IMR-90 (cell line): ENCODE measurements at regions not wholly inside any gene's neighbourhood (a gene's known extent, or its start where the extent isn't known, plus 50 kb on each side); places are given as distances from the start of the nearest gene placed in this dataset.

ENCODE experiments used
- ATAC-seq: fragments of 200-7000 bp; cut with Tn5 transposase; 2 replicates; pipeline ENCODE4 v1.9.1; 2020; ENCODE audit warnings: low read depth, mild to moderate bottlenecking, moderate library complexity
- BruUV-seq: library from RNA; stranded (reverse); fragments of 400-500 nt; replicated peaks from 2 replicates; lab custom pipeline; 2021; lab: Mats Ljungman, UMichigan
- CTCF ChIA-PET: fragments of 300-600 bp; formaldehyde crosslinking; extraction: SDS; loops from one replicate; lab custom pipeline; 2021; ENCODE audit warnings: antibody characterized with exemption; lab: Yijun Ruan, JAX
- POLR2A ChIA-PET: fragments of 300-600 bp; sonication (Branson Sonifier 250); formaldehyde crosslinking; loops from one replicate; lab custom pipeline; 2022; ENCODE audit warnings: antibody characterized with exemption; ENCODE audit not compliant: unreplicated experiment; lab: Charles Lee
- DNase-seq: peaks from one replicate; pipeline ENCODE4 v3.0.0; 2013
- H2AFZ ChIP-seq: replicated peaks from 2 replicates; pipeline ENCODE3; 2013; ENCODE audit warnings: low read length, mild to moderate bottlenecking; ENCODE audit not compliant: poor library complexity
- H2AK5ac ChIP-seq: 2 replicates; pipeline ENCODE4 v1.6.1; 2013; ENCODE audit warnings: low read depth, low read length, inconsistent platforms
- H2AK9ac ChIP-seq: replicated peaks from 2 replicates; pipeline ENCODE3; 2013; ENCODE audit warnings: mild to moderate bottlenecking, low read depth, low read length, moderate library complexity; ENCODE audit not compliant: poor library complexity
- H2BK120ac ChIP-seq: 2 replicates; pipeline ENCODE4 v1.6.1; 2013; ENCODE audit warnings: low read depth, low read length, inconsistent platforms
- H2BK15ac ChIP-seq: 3 replicates; pipeline ENCODE4 v1.6.1; 2013; ENCODE audit warnings: low read depth, low read length, inconsistent platforms
- H2BK20ac ChIP-seq: 2 replicates; pipeline ENCODE4 v1.6.1; 2013; ENCODE audit warnings: low read depth, mild to moderate bottlenecking, inconsistent platforms, low read length, moderate library complexity
- H2BK5ac ChIP-seq: 2 replicates; pipeline ENCODE4 v1.6.1; 2013; ENCODE audit warnings: mild to moderate bottlenecking, low read depth, low read length, inconsistent platforms; ENCODE audit not compliant: poor library complexity, severe bottlenecking
- H3K14ac ChIP-seq: replicated peaks from 2 replicates; pipeline ENCODE4 v1.6.1; 2013; ENCODE audit warnings: low read depth, low read length, inconsistent platforms
- H3K18ac ChIP-seq: 2 replicates; pipeline ENCODE4 v1.6.1; 2013; ENCODE audit warnings: low read depth, low read length, control low read depth
- H3K23ac ChIP-seq: 2 replicates; pipeline ENCODE4 v1.6.1; 2013; ENCODE audit warnings: low read depth, low read length, inconsistent platforms
- H3K27ac ChIP-seq: 2 replicates; pipeline ENCODE4 v1.5.1; 2013; ENCODE audit warnings: mild to moderate bottlenecking, control low read depth, low read length; ENCODE audit not compliant: insufficient read depth
- H3K27me3 ChIP-seq: 2 replicates; pipeline ENCODE4 v1.6.1; 2013; ENCODE audit warnings: low read length; ENCODE audit not compliant: control insufficient read depth, insufficient read depth
- H3K36me3 ChIP-seq: 2 replicates; pipeline ENCODE4 v1.6.1; 2013; ENCODE audit warnings: low read length, mixed read lengths; ENCODE audit not compliant: control insufficient read depth, insufficient read depth
- H3K4ac ChIP-seq: 2 replicates; pipeline ENCODE4 v1.6.1; 2013; ENCODE audit warnings: low read depth, low read length, inconsistent platforms
- H3K4me1 ChIP-seq: 2 replicates; pipeline ENCODE4 v1.6.1; 2013; ENCODE audit warnings: low read length, mixed read lengths; ENCODE audit not compliant: control insufficient read depth, insufficient read depth
- H3K4me2 ChIP-seq: 2 replicates; pipeline ENCODE4 v1.6.1; 2013; ENCODE audit warnings: low read depth, mild to moderate bottlenecking, control low read depth, low read length, moderate library complexity
- H3K4me3 ChIP-seq: 2 replicates; pipeline ENCODE4 v1.5.1; 2013; ENCODE audit warnings: low read depth, mild to moderate bottlenecking, control low read depth, low read length, moderate library complexity; ENCODE audit not compliant: insufficient read depth
- H3K56ac ChIP-seq: 2 replicates; pipeline ENCODE4 v1.6.1; 2013; ENCODE audit warnings: low read length, inconsistent platforms; ENCODE audit not compliant: insufficient read depth; ENCODE audit errors: extremely low read depth
- H3K79me1 ChIP-seq, 2 experiments: 2 replicates each; pipeline ENCODE4 v1.6.1; 2013; ENCODE audit warnings: low read length in 2 of 2, inconsistent platforms in 1 of 2, low read depth in 1 of 2
- H3K9ac ChIP-seq: 2 replicates; pipeline ENCODE4 v1.6.1; 2013; ENCODE audit warnings: low read depth, low read length, control low read depth
- H3K9me1 ChIP-seq: 2 replicates; pipeline ENCODE4 v1.6.1; 2013; ENCODE audit warnings: low read length, inconsistent platforms; ENCODE audit not compliant: insufficient read depth
- H3K9me3 ChIP-seq: 2 replicates; pipeline ENCODE4 v1.6.1; 2013; ENCODE audit warnings: low read length; ENCODE audit not compliant: control insufficient read depth, insufficient read depth
- H4K20me1 ChIP-seq: 2 replicates; pipeline ENCODE4 v1.6.1; 2013; ENCODE audit warnings: low read length, inconsistent platforms; ENCODE audit not compliant: insufficient read depth
- H4K5ac ChIP-seq: 2 replicates; pipeline ENCODE4 v1.6.1; 2013; ENCODE audit warnings: mild to moderate bottlenecking, low read depth, low read length, control low read depth
- H4K8ac ChIP-seq, 2 experiments: 2 replicates each; pipeline ENCODE4 v1.6.1; 2013; ENCODE audit warnings: low read depth in 2 of 2, low read length in 2 of 2, control low read depth in 1 of 2, inconsistent platforms in 1 of 2
- H4K91ac ChIP-seq: 2 replicates; pipeline ENCODE4 v1.6.1; 2013; ENCODE audit warnings: low read depth, low read length, inconsistent platforms; ENCODE audit not compliant: insufficient read depth
- CHD1 ChIP-seq: IDR thresholded peaks from 2 replicates; pipeline ENCODE4 v1.6.1; 2012; ENCODE audit warnings: low read depth, low read length, improper control_type of control experiment
- MAFK ChIP-seq: IDR thresholded peaks from 2 replicates; pipeline ENCODE4 v1.6.1; 2012; ENCODE audit warnings: low read depth, low read length, improper control_type of control experiment
- MXI1 ChIP-seq: IDR thresholded peaks from 2 replicates; pipeline ENCODE4 v1.6.1; 2012; ENCODE audit warnings: low read depth, mild to moderate bottlenecking, low read length, moderate library complexity, borderline replicate concordance
- NFE2L2 ChIP-seq: fragments of 150-350 bp; IDR thresholded peaks from 2 replicates; pipeline ENCODE4 v1.6.1; 2016; ENCODE audit warnings: low read depth, mild to moderate bottlenecking, low read length
- RCOR1 ChIP-seq: IDR thresholded peaks from 2 replicates; pipeline ENCODE4 v1.6.1; 2012; ENCODE audit warnings: mild to moderate bottlenecking, low read length, improper control_type of control experiment; ENCODE audit not compliant: insufficient replicate concordance
- RFX5 ChIP-seq: IDR thresholded peaks from 2 replicates; pipeline ENCODE4 v1.8.0; 2012; ENCODE audit warnings: low read depth, mild to moderate bottlenecking, low read length, moderate library complexity
- SMC3 ChIP-seq: fragments of 150-350 bp; IDR thresholded peaks from 2 replicates; pipeline ENCODE4 v1.6.1; 2016; ENCODE audit warnings: low read depth, mild to moderate bottlenecking, antibody characterized with exemption, low read length, moderate library complexity
- WGBS, 2 experiments: methylation state at CpG; one replicate each; pipeline versions ENCODE4 v1.1.5 to v1.1.7; 2013; ENCODE audit warnings: missing lambda C conversion rate in 2 of 2; ENCODE audit not compliant: insufficient read length in 1 of 2; ENCODE audit errors: extremely low coverage in 2 of 2; 5-methylcytosine and 5-hydroxymethylcytosine counted together
- dilution Hi-C: fragments of 300-500 bp; cut with HindIII; formaldehyde crosslinking; loops from one replicate; pipeline ENCODE4 v1.14.3; 2018; ENCODE audit warnings: low sequenced_read_pairs; ENCODE audit not compliant: unreplicated experiment
- in situ Hi-C: fragments of 300-500 bp; cut with MboI; formaldehyde crosslinking; loops from 3 replicates; pipeline ENCODE4 v1.14.3; 2019; ENCODE audit warnings: low sequenced_read_pairs, inconsistent platforms, mixed read lengths
- intact Hi-C: fragments of 100-400 bp; cut with micrococcal nuclease; formaldehyde crosslinking; loops from 2 replicates; pipeline ENCODE4 v1.10.0; 2022
- TF ChIP-seq, protein P1 (sequence below): conservative IDR thresholded peaks from 2 replicates; pipeline ENCODE4 v1.5.1; 2012; ENCODE audit warnings: mild to moderate bottlenecking, low read depth, low read length, improper control_type of control experiment
- TF ChIP-seq, protein P2 (sequence below): fragments of 150-350 bp; IDR thresholded peaks from 2 replicates; pipeline ENCODE4 v1.6.1; 2016; ENCODE audit warnings: low read depth, mild to moderate bottlenecking, low read length, moderate library complexity, borderline replicate concordance

DNA sequence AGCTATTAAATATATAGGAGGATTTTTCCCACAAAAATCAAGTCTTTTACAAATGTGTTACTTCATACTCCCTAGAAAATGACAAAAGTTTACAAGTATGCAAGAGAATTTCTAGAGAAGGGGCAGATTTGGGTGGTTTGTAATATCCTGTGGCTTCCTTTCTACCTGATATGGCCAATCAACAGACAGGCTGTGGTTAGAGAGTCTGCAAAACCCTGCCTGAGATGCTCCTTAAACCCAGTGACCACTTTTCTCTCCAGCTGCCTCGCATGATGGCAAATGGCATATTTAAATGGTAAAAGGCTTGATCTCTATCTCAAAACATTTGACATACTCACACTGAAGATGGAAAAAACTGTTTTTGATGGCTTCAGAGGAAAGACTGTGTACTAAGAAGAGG is 550.1 kb upstream of the ZNF462 start:
- CTCF ChIA-PET, result no interaction called here
- Histone ChIP-seq H3K79me1 (no peaks in the 10 kb centered on the region), H2AK9ac (no peak overlapping the region), H2BK15ac (no peak overlapping the region), H3K14ac (no peak overlapping the region), H2BK120ac (no peak overlapping the region), H4K5ac (no peak overlapping the region), H3K36me3 (no peaks in the 10 kb centered on the region), H3K4me2 (no peak overlapping the region), H4K8ac (no peak overlapping the region), H3K4me3 (no peak overlapping the region), H3K27ac (no peak overlapping the region), H2AK5ac (no peak overlapping the region), H3K9ac (no peak overlapping the region), H2AFZ (no peak overlapping the region), H3K56ac (no peak overlapping the region), H3K18ac (no peak overlapping the region), H3K9me1 (no peaks in the 10 kb centered on the region), H3K4me1 (no peaks in the 10 kb centered on the region), H4K91ac (no peak overlapping the region), H2BK20ac (no peak overlapping the region), H3K23ac (no peak overlapping the region), H4K20me1 (no peaks in the 10 kb centered on the region), H3K4ac (no peak overlapping the region), H3K9me3 (peaks cover 6% of the 10 kb centered on the region; the same call in 1 of the 2 replicates), H2BK5ac (no peak overlapping the region), H3K27me3 (no peaks in the 10 kb centered on the region)
- BruUV-seq, result no TSS peak
- no CpG with 5 or more reads among the region's 1 CpG for WGBS, 2 experiments
- POLR2A ChIA-PET, result no interaction called here
- in situ Hi-C loops, result no loop called here
- dilution Hi-C loops, result no loop called here
- ATAC-seq (no peak), DNase-seq (no peak)
- TF ChIP-seq RCOR1, result no peak
- TF ChIP-seq MAFK, result no peak
- no peak for TF ChIP-seq SMC3
- TF ChIP-seq CHD1, result no peak
- TF ChIP-seq MXI1, result no peak
- TF ChIP-seq NFE2L2, result no peak
- TF ChIP-seq, protein P1, sequence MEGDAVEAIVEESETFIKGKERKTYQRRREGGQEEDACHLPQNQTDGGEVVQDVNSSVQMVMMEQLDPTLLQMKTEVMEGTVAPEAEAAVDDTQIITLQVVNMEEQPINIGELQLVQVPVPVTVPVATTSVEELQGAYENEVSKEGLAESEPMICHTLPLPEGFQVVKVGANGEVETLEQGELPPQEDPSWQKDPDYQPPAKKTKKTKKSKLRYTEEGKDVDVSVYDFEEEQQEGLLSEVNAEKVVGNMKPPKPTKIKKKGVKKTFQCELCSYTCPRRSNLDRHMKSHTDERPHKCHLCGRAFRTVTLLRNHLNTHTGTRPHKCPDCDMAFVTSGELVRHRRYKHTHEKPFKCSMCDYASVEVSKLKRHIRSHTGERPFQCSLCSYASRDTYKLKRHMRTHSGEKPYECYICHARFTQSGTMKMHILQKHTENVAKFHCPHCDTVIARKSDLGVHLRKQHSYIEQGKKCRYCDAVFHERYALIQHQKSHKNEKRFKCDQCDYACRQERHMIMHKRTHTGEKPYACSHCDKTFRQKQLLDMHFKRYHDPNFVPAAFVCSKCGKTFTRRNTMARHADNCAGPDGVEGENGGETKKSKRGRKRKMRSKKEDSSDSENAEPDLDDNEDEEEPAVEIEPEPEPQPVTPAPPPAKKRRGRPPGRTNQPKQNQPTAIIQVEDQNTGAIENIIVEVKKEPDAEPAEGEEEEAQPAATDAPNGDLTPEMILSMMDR, result no peak
- no peak for TF ChIP-seq RFX5
- TF ChIP-seq, protein P2, sequence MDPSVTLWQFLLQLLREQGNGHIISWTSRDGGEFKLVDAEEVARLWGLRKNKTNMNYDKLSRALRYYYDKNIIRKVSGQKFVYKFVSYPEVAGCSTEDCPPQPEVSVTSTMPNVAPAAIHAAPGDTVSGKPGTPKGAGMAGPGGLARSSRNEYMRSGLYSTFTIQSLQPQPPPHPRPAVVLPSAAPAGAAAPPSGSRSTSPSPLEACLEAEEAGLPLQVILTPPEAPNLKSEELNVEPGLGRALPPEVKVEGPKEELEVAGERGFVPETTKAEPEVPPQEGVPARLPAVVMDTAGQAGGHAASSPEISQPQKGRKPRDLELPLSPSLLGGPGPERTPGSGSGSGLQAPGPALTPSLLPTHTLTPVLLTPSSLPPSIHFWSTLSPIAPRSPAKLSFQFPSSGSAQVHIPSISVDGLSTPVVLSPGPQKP, result no peak
- intact Hi-C loops, result no loop called here
